ENCODE measurements at regions not wholly inside any gene's neighbourhood (a gene's known extent, or its start where the extent isn't known, plus 50 kb on each side); places are given as distances from the start of the nearest gene placed in this dataset.

- Histone ChIP-seq H3K4me2 (ENCODE audit: low read length) (no peak overlapping the region), H3K4me3 (ENCODE audit: low read length) (no peak overlapping the region), H3K27ac (ENCODE audit: low read depth, low read length) (no peak overlapping the region), H2BK120ac (ENCODE audit: low read depth, low read length) (no peak overlapping the region), H2BK15ac (replicated peaks; ENCODE audit: low read depth) (no peak overlapping the region), H3K4ac (ENCODE audit: low read depth, low read length) (no peak overlapping the region), H3K18ac (ENCODE audit: low read length) (peak overlapping the region; percentile 11), H3K4me1 (ENCODE audit: control insufficient read depth, low read depth, low read length) (peaks cover 9% of the 10 kb centered on the region), H3K56ac (ENCODE audit: low read length) (peak overlapping the region; percentile 19), H2BK5ac (ENCODE audit: low read length) (no peak overlapping the region), H4K8ac (ENCODE audit: low read depth, low read length) (no peak overlapping the region), H3K27me3 (ENCODE audit: insufficient read depth, low read length, poor library complexity) (no peaks in the 10 kb centered on the region), H4K5ac (ENCODE audit: low read length) (no peak overlapping the region), H3K36me3 (ENCODE audit: control insufficient read depth, insufficient read depth, low read length) (no peaks in the 10 kb centered on the region), H3K79me1 (ENCODE audit: low read length) (no peaks in the 10 kb centered on the region), H3K79me2 (ENCODE audit: control insufficient read depth, insufficient read depth, low read length) (no peaks in the 10 kb centered on the region), H2AK5ac (ENCODE audit: low read length) (no peak overlapping the region), H3K23ac (ENCODE audit: low read length) (no peak overlapping the region), H3K9ac (ENCODE audit: low read length) (no peak overlapping the region)
- DNase-seq: no peak
- WGBS (ENCODE audit: extremely low coverage, insufficient coverage, low lambda C conversion rate): no CpG with 5 or more reads among the region's 5 CpGs
Measured at GRCh38 chr7:36048141-36048901, 104.7 kb upstream of the EEPD1 start.

DNA sequence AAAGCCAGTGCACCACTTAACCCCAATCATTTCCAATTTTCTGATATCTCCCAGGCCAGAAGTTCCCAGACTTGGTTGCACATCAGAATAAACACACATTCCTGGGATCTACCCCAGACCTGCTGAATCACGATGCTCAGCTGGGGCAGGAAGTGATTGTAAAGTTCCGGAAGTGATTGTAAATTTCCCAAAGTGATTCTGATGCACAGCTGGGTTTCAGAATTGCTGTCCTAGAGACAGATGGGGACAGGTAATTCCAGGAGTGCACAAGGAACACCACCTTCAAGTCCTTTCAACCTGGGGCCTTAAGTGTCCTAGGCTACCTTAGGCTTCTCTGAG, 104.2 kb upstream of the EEPD1 start:
- H2BK120ac ChIP-seq (ENCODE audit: low read depth, low read length): no peak overlapping the region
- no peak overlapping the region for H3K4me3 ChIP-seq (ENCODE audit: low read length)
- H4K8ac ChIP-seq (ENCODE audit: low read depth, low read length): no peak overlapping the region
- H3K4me2 ChIP-seq (ENCODE audit: low read length): no peak overlapping the region
- no peak overlapping the region for H3K9ac ChIP-seq (ENCODE audit: low read length)
- H3K4me1 ChIP-seq (ENCODE audit: control insufficient read depth, low read depth, low read length): peaks cover 9% of the 10 kb centered on the region
- H3K79me2 ChIP-seq (ENCODE audit: control insufficient read depth, insufficient read depth, low read length): no peaks in the 10 kb centered on the region
- no peak overlapping the region for H2BK5ac ChIP-seq (ENCODE audit: low read length)
- no peaks in the 10 kb centered on the region for H3K79me1 ChIP-seq (ENCODE audit: low read length)
- no peak overlapping the region for H3K27ac ChIP-seq (ENCODE audit: low read depth, low read length)
- H4K5ac ChIP-seq (ENCODE audit: low read length): no peak overlapping the region
- H3K56ac ChIP-seq (ENCODE audit: low read length): peak overlapping the region; percentile 19
- peak overlapping the region; percentile 62 for H2AK5ac ChIP-seq (ENCODE audit: low read length)
- no peak overlapping the region for H3K4ac ChIP-seq (ENCODE audit: low read depth, low read length)
- H3K18ac ChIP-seq (ENCODE audit: low read length): peak overlapping the region; percentile 11
- no CpG with 5 or more reads among the region's 2 CpGs for WGBS (ENCODE audit: extremely low coverage, insufficient coverage, low lambda C conversion rate)
- DNase-seq: no peak
- no peak overlapping the region for H3K23ac ChIP-seq (ENCODE audit: low read length)
- H3K36me3 ChIP-seq (ENCODE audit: control insufficient read depth, insufficient read depth, low read length): no peaks in the 10 kb centered on the region
- H2BK15ac ChIP-seq (replicated peaks; ENCODE audit: low read depth): no peak overlapping the region
- no peaks in the 10 kb centered on the region for H3K27me3 ChIP-seq (ENCODE audit: insufficient read depth, low read length, poor library complexity)

GRCh38 chr7:36051501-36051900, 101.6 kb upstream of the EEPD1 start:
- Histone ChIP-seq H3K56ac (ENCODE audit: low read length) (no peak overlapping the region), H3K4ac (ENCODE audit: low read depth, low read length) (no peak overlapping the region), H3K4me3 (ENCODE audit: low read length) (no peak overlapping the region), H3K9ac (ENCODE audit: low read length) (no peak overlapping the region), H3K79me2 (ENCODE audit: control insufficient read depth, insufficient read depth, low read length) (no peaks in the 10 kb centered on the region), H4K5ac (ENCODE audit: low read length) (no peak overlapping the region), H4K8ac (ENCODE audit: low read depth, low read length) (no peak overlapping the region), H3K27me3 (ENCODE audit: insufficient read depth, low read length, poor library complexity) (no peaks in the 10 kb centered on the region), H2BK120ac (ENCODE audit: low read depth, low read length) (no peak overlapping the region), H2BK15ac (replicated peaks; ENCODE audit: low read depth) (no peak overlapping the region), H3K4me1 (ENCODE audit: control insufficient read depth, low read depth, low read length) (peaks cover 8% of the 10 kb centered on the region), H3K4me2 (ENCODE audit: low read length) (no peak overlapping the region), H3K36me3 (ENCODE audit: control insufficient read depth, insufficient read depth, low read length) (no peaks in the 10 kb centered on the region), H2AK5ac (ENCODE audit: low read length) (no peak overlapping the region), H3K18ac (ENCODE audit: low read length) (no peak overlapping the region), H2BK5ac (ENCODE audit: low read length) (no peak overlapping the region), H3K23ac (ENCODE audit: low read length) (no peak overlapping the region), H3K27ac (ENCODE audit: low read depth, low read length) (no peak overlapping the region), H3K79me1 (ENCODE audit: low read length) (no peaks in the 10 kb centered on the region)
- no CpG with 5 or more reads among the region's 4 CpGs for WGBS (ENCODE audit: extremely low coverage, insufficient coverage, low lambda C conversion rate)
- DNase-seq: no peak

- H3K79me1 ChIP-seq (ENCODE audit: low read length): no peaks in the 10 kb centered on the region
- no peaks in the 10 kb centered on the region for H3K36me3 ChIP-seq (ENCODE audit: control insufficient read depth, insufficient read depth, low read length)
- no peak overlapping the region for H3K56ac ChIP-seq (ENCODE audit: low read length)
- no peak for DNase-seq
- H2AK5ac ChIP-seq (ENCODE audit: low read length): no peak overlapping the region
- H2BK15ac ChIP-seq (replicated peaks; ENCODE audit: low read depth): no peak overlapping the region
- no peak overlapping the region for H3K4ac ChIP-seq (ENCODE audit: low read depth, low read length)
- H3K4me3 ChIP-seq (ENCODE audit: low read length): no peak overlapping the region
- H3K18ac ChIP-seq (ENCODE audit: low read length): no peak overlapping the region
- H3K27me3 ChIP-seq (ENCODE audit: insufficient read depth, low read length, poor library complexity): no peaks in the 10 kb centered on the region
- WGBS (ENCODE audit: extremely low coverage, insufficient coverage, low lambda C conversion rate): no CpG with 5 or more reads among the region's 3 CpGs
- no peak overlapping the region for H3K27ac ChIP-seq (ENCODE audit: low read depth, low read length)
- no peak overlapping the region for H3K23ac ChIP-seq (ENCODE audit: low read length)
- H3K9ac ChIP-seq (ENCODE audit: low read length): no peak overlapping the region
- H2BK120ac ChIP-seq (ENCODE audit: low read depth, low read length): no peak overlapping the region
- no peak overlapping the region for H4K8ac ChIP-seq (ENCODE audit: low read depth, low read length)
- H3K4me2 ChIP-seq (ENCODE audit: low read length): no peak overlapping the region
- no peaks in the 10 kb centered on the region for H3K79me2 ChIP-seq (ENCODE audit: control insufficient read depth, insufficient read depth, low read length)
- no peak overlapping the region for H4K5ac ChIP-seq (ENCODE audit: low read length)
- no peak overlapping the region for H2BK5ac ChIP-seq (ENCODE audit: low read length)
- H3K4me1 ChIP-seq (ENCODE audit: control insufficient read depth, low read depth, low read length): peaks cover 7% of the 10 kb centered on the region
Measured at GRCh38 chr7:36053589-36053988, 99.5 kb upstream of the EEPD1 start.

GRCh38 chr7:36054637-36055036, 98.4 kb upstream of the EEPD1 start:
- H4K5ac ChIP-seq (ENCODE audit: low read length): no peak overlapping the region
- H3K9ac ChIP-seq (ENCODE audit: low read length): no peak overlapping the region
- H3K18ac ChIP-seq (ENCODE audit: low read length): no peak overlapping the region
- no peak overlapping the region for H3K4ac ChIP-seq (ENCODE audit: low read depth, low read length)
- H2BK15ac ChIP-seq (replicated peaks; ENCODE audit: low read depth): no peak overlapping the region
- no peak overlapping the region for H3K4me3 ChIP-seq (ENCODE audit: low read length)
- no CpG with 5 or more reads among the region's 2 CpGs for WGBS (ENCODE audit: extremely low coverage, insufficient coverage, low lambda C conversion rate)
- H3K23ac ChIP-seq (ENCODE audit: low read length): no peak overlapping the region
- no peak overlapping the region for H4K8ac ChIP-seq (ENCODE audit: low read depth, low read length)
- no peak for DNase-seq
- H3K4me2 ChIP-seq (ENCODE audit: low read length): no peak overlapping the region
- H3K79me2 ChIP-seq (ENCODE audit: control insufficient read depth, insufficient read depth, low read length): no peaks in the 10 kb centered on the region
- no peaks in the 10 kb centered on the region for H3K36me3 ChIP-seq (ENCODE audit: control insufficient read depth, insufficient read depth, low read length)
- H2AK5ac ChIP-seq (ENCODE audit: low read length): no peak overlapping the region
- no peaks in the 10 kb centered on the region for H3K4me1 ChIP-seq (ENCODE audit: control insufficient read depth, low read depth, low read length)
- H3K27ac ChIP-seq (ENCODE audit: low read depth, low read length): no peak overlapping the region
- no peak overlapping the region for H3K56ac ChIP-seq (ENCODE audit: low read length)
- H3K27me3 ChIP-seq (ENCODE audit: insufficient read depth, low read length, poor library complexity): no peaks in the 10 kb centered on the region
- H2BK120ac ChIP-seq (ENCODE audit: low read depth, low read length): no peak overlapping the region
- no peaks in the 10 kb centered on the region for H3K79me1 ChIP-seq (ENCODE audit: low read length)
- H2BK5ac ChIP-seq (ENCODE audit: low read length): no peak overlapping the region

GRCh38 chr7:36055207-36055606, 97.8 kb upstream of the EEPD1 start:
- Histone ChIP-seq H2AK5ac (ENCODE audit: low read length) (no peak overlapping the region), H4K5ac (ENCODE audit: low read length) (no peak overlapping the region), H3K4me3 (ENCODE audit: low read length) (no peak overlapping the region), H3K27ac (ENCODE audit: low read depth, low read length) (no peak overlapping the region), H3K4ac (ENCODE audit: low read depth, low read length) (no peak overlapping the region), H3K4me2 (ENCODE audit: low read length) (no peak overlapping the region), H3K56ac (ENCODE audit: low read length) (no peak overlapping the region), H3K23ac (ENCODE audit: low read length) (no peak overlapping the region), H3K79me2 (ENCODE audit: control insufficient read depth, insufficient read depth, low read length) (no peaks in the 10 kb centered on the region), H2BK15ac (replicated peaks; ENCODE audit: low read depth) (no peak overlapping the region), H3K27me3 (ENCODE audit: insufficient read depth, low read length, poor library complexity) (no peaks in the 10 kb centered on the region), H4K8ac (ENCODE audit: low read depth, low read length) (no peak overlapping the region), H3K79me1 (ENCODE audit: low read length) (no peaks in the 10 kb centered on the region), H2BK5ac (ENCODE audit: low read length) (no peak overlapping the region), H3K9ac (ENCODE audit: low read length) (no peak overlapping the region), H2BK120ac (ENCODE audit: low read depth, low read length) (no peak overlapping the region), H3K18ac (ENCODE audit: low read length) (no peak overlapping the region), H3K4me1 (ENCODE audit: control insufficient read depth, low read depth, low read length) (no peaks in the 10 kb centered on the region), H3K36me3 (ENCODE audit: control insufficient read depth, insufficient read depth, low read length) (no peaks in the 10 kb centered on the region)
- WGBS (ENCODE audit: extremely low coverage, insufficient coverage, low lambda C conversion rate): no CpG with 5 or more reads among the region's 4 CpGs
- no peak for DNase-seq
